Neural cell (in vitro differentiated cells): ENCODE measurements at regions not wholly inside any gene's neighbourhood (a gene's known extent, or its start where the extent isn't known, plus 50 kb on each side); places are given as distances from the start of the nearest gene placed in this dataset.

ENCODE experiments used
- H2AFZ ChIP-seq: fragments of 200-600, 300-800 bp; sonication (generic), shearing (Covaris generic); 2 replicates; pipeline ENCODE4 v1.6.0; 2014; ENCODE audit warnings: low read depth, mild to moderate bottlenecking, antibody characterized with exemption, low read length, moderate library complexity
- H3F3A ChIP-seq: fragments of 200-600 bp; shearing (Covaris generic); 2 replicates; pipeline ENCODE4 v1.6.1; 2016; ENCODE audit warnings: mild to moderate bottlenecking, moderate library complexity, mixed read lengths, antibody characterized with exemption, low read length; ENCODE audit not compliant: insufficient read depth, poor library complexity, severe bottlenecking
- H3K27ac ChIP-seq: fragments of 200-600, 300-800 bp; sonication (generic), shearing (Covaris generic); 2 replicates; pipeline ENCODE4 v1.5.1; 2014; ENCODE audit warnings: mild to moderate bottlenecking, low read length, moderate library complexity
- H3K27me3 ChIP-seq: fragments of 300-800, 200-600 bp; sonication (generic), shearing (Covaris generic); 2 replicates; pipeline ENCODE4 v1.6.0; 2014; ENCODE audit warnings: mild to moderate bottlenecking, low read depth, low read length, moderate library complexity; ENCODE audit not compliant: insufficient read depth
- H3K36me3 ChIP-seq: fragments of 300-800, 200-600 bp; sonication (generic), shearing (Covaris generic); 2 replicates; pipeline ENCODE4 v1.5.1; 2014; ENCODE audit warnings: mild to moderate bottlenecking, antibody characterized with exemption, low read length, moderate library complexity; ENCODE audit not compliant: insufficient read depth
- H3K4me2 ChIP-seq: fragments of 300-800, 200-600 bp; sonication (generic), shearing (Covaris generic); 2 replicates; pipeline ENCODE4 v1.6.0; 2014; ENCODE audit warnings: mild to moderate bottlenecking, low read length
- H3K4me3 ChIP-seq: fragments of 300-800, 200-600 bp; sonication (generic), shearing (Covaris generic); 2 replicates; pipeline ENCODE4 v1.5.1; 2014; ENCODE audit warnings: mild to moderate bottlenecking, low read length, moderate library complexity
- H3K79me2 ChIP-seq: fragments of 200-600 bp; shearing (Covaris generic); replicated peaks from 2 replicates; pipeline ENCODE4 v1.6.0; 2014; ENCODE audit warnings: mild to moderate bottlenecking, low read length, moderate library complexity; ENCODE audit not compliant: insufficient read depth
- H3K9ac ChIP-seq: fragments of 300-800, 200-600 bp; sonication (generic), shearing (Covaris generic); 2 replicates; pipeline ENCODE4 v1.6.1; 2016; ENCODE audit warnings: mild to moderate bottlenecking, low read length, mixed read lengths
- H3K9me2 ChIP-seq: fragments of 200-600 bp; shearing (Covaris generic); 2 replicates; pipeline ENCODE4 v1.6.1; 2016; ENCODE audit warnings: mild to moderate bottlenecking, low read length, mixed read lengths; ENCODE audit not compliant: insufficient read depth
- H3K9me3 ChIP-seq: fragments of 200-600, 300-800 bp; sonication (generic), shearing (Covaris generic); 2 replicates; pipeline ENCODE4 v1.6.1; 2016; ENCODE audit warnings: mild to moderate bottlenecking, mixed run types, low read length, moderate library complexity, mixed read lengths
- H4K20me1 ChIP-seq: fragments of 200-600 bp; shearing (Covaris generic); 2 replicates; pipeline ENCODE4 v1.6.1; 2016; ENCODE audit warnings: mild to moderate bottlenecking, mixed run types; ENCODE audit not compliant: insufficient read depth
- CTCF ChIP-seq: fragments of 450-650 bp; IDR thresholded peaks from 2 replicates; pipeline ENCODE4 v1.5.1; 2014; ENCODE audit warnings: antibody characterized with exemption, mild to moderate bottlenecking, moderate library complexity; ENCODE audit not compliant: poor library complexity, severe bottlenecking
- EP300 ChIP-seq: fragments of 450-650 bp; conservative IDR thresholded peaks from 2 replicates; pipeline ENCODE4 v1.6.1; 2014; ENCODE audit warnings: antibody characterized with exemption, mild to moderate bottlenecking, moderate library complexity; ENCODE audit not compliant: poor library complexity, severe bottlenecking
- EZH2 ChIP-seq: fragments of 200-600, 300-800 bp; shearing (Covaris generic), sonication (generic); IDR thresholded peaks from 2 replicates; pipeline ENCODE4 v1.6.1; 2014; ENCODE audit warnings: antibody characterized with exemption, low read length, borderline replicate concordance, mild to moderate bottlenecking; ENCODE audit not compliant: insufficient read depth, poor library complexity, severe bottlenecking
- MXI1 ChIP-seq: fragments of 450-650 bp; conservative IDR thresholded peaks from 2 replicates; pipeline ENCODE4 v1.6.1; 2014; ENCODE audit warnings: antibody characterized with exemption, mild to moderate bottlenecking; ENCODE audit not compliant: poor library complexity, severe bottlenecking
- POLR2AphosphoS5 ChIP-seq: IDR thresholded peaks from 2 replicates; pipeline ENCODE4 v1.6.1; 2012
- RAD21 ChIP-seq: fragments of 450-650 bp; conservative IDR thresholded peaks from 2 replicates; pipeline ENCODE4 v1.6.1; 2014; ENCODE audit warnings: antibody characterized with exemption, mild to moderate bottlenecking, moderate library complexity
- REST ChIP-seq: IDR thresholded peaks from 2 replicates; pipeline ENCODE4 v1.6.1; 2012; ENCODE audit warnings: borderline replicate concordance
- SMC3 ChIP-seq: fragments of 450-650 bp; conservative IDR thresholded peaks from 2 replicates; pipeline ENCODE4 v1.6.1; 2014; ENCODE audit warnings: antibody characterized with exemption, mild to moderate bottlenecking, moderate library complexity; ENCODE audit not compliant: poor library complexity
- TAF1 ChIP-seq: IDR thresholded peaks from 2 replicates; pipeline ENCODE4 v1.6.1; 2012; ENCODE audit warnings: low read depth

- Histone ChIP-seq H3K79me2 (no peaks in the 10 kb centered on the region), H3K27ac (no peak overlapping the region), H3K4me2 (no peak overlapping the region), H3K9ac (no peak overlapping the region), H2AFZ (no peak overlapping the region), H3K36me3 (no peaks in the 10 kb centered on the region), H4K20me1 (no peaks in the 10 kb centered on the region), H3K9me3 (no peaks in the 10 kb centered on the region), H3F3A (no peaks in the 10 kb centered on the region), H3K4me3 (no peak overlapping the region), H3K9me2 (no peaks in the 10 kb centered on the region), H3K27me3 (no peaks in the 10 kb centered on the region)
- TF ChIP-seq EZH2 (no peak), SMC3 (no peak), CTCF (no peak), MXI1 (no peak), EP300 (no peak), TAF1 (no peak), RAD21 (no peak), REST (no peak), POLR2AphosphoS5 (no peak)
Observed at GRCh38 chr11:134532921-134533421, 120.9 kb upstream of the B3GAT1 start.

GRCh38 chr11:134532131-134532920, 120.3 kb upstream of the B3GAT1 start:
- H3F3A ChIP-seq, result no peaks in the 10 kb centered on the region
- H3K36me3 ChIP-seq, result no peaks in the 10 kb centered on the region
- no peak for TF ChIP-seq TAF1
- H3K9me3 ChIP-seq, result no peaks in the 10 kb centered on the region
- no peaks in the 10 kb centered on the region for H3K27me3 ChIP-seq
- H3K9ac ChIP-seq, result no peak overlapping the region
- H3K4me2 ChIP-seq, result no peak overlapping the region
- no peak overlapping the region for H3K27ac ChIP-seq
- no peak overlapping the region for H3K4me3 ChIP-seq
- no peaks in the 10 kb centered on the region for H3K9me2 ChIP-seq
- no peak overlapping the region for H2AFZ ChIP-seq
- H3K79me2 ChIP-seq, result no peaks in the 10 kb centered on the region
- H4K20me1 ChIP-seq, result no peaks in the 10 kb centered on the region
